ENCODE measurements at regions not wholly inside any gene's neighbourhood (a gene's known extent, or its start where the extent isn't known, plus 50 kb on each side); places are given as distances from the start of the nearest gene placed in this dataset.

DNA sequence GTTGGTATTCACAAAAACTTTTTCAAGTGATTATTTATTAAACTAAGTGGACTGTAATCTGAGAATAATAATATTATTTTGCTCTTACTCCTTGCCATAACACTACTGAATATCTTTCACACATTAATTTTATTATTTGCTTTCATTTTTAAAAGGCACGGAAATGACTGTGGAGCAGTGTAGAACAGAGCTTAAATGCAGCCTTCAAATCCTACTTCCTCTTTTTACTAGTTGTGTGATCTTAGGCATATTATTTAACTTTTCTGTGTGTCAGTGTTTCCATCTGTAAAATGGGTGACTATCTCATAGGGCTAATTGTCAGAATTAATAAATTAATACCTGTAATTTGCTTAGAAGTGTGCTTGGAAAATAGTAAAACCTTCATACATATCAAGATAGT, 55.5 kb upstream of the SLC8A1 start:
- no peak for DNase-seq

DNA sequence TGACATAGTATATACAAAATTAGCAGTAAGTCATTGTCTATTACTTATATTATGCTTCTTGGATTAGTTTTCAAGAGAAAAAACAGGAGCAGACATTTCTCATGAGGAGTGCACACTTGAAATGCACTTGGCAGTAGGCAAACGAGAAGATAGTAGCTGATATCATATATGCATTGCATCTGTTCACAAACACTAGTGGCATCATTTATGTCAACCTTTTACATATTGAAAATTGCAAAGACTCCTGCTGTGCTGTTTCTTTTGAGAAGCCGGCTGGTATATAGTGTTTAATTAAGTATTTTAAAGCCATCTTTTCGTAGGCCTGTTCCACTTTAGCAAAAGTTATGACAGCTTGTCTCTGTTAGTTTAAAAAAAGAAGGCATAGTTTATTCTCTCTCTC, 58.4 kb upstream of the SLC8A1 start:
- DNase-seq = no peak

DNA sequence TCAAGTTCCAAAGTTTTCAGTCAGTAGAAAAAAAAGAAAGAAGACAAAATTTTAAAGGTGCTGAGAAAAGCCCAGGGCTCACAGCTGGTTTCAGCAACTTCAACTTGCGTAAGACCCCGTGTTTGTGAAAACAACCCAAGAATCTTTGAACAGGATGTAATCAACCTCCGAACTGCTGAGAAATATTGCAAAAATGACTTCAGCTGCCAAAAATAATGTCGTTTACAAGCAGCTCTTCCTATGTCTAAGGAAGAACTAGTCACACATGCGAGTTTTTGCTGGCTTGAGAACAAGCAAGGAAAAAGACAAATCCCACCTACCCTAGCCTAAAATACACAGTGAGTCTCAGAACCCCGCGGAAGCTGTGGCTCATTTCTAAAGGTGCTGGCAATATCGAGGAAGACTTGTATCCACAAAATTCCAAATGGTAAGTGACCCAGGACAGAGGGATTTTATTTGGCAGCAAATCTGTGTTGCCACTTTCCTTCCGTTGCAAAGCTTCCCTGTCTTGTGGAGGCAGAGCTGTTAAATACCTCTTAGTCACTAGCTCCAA, 59.8 kb upstream of the SLC8A1 start:
- no peak for DNase-seq

DNA sequence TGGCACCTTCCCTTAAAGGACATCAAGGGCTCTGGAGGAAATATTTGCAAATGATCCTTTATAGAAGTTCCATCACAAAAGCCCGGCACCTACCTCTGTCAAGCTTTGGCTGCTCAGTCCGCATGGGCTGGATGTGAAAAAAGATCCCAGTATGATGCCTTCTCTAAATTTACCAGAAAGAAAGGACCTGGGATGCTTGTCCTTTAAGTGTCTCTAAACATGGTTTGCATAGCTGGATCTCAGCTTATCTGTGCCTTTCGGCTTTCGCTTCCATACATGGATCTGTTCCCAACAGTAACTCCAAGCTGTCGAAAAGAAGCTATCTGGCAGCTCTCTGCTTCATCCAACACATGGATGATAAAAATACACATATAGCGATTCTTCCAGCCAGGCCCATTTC, 60.4 kb upstream of the SLC8A1 start:
- DNase-seq = no peak

DNA sequence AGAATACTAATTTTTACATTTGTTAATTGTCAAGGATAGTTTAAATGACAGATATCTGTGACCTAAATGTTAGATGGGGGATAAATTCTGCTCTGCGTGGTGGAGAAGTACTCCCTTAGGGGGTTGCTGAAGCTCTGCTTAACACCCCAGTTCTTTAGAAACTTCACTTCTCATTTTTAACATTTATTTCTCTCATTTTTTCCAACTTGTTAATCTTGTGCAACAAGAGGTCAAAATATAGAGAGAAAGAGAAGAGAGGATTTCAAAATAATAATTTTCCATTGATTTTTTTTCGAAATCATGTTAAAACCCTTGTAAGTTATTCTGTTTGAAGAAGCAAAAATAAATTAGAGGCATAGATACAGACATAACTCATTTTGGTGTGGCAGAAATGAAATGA, 61.3 kb upstream of the SLC8A1 start:
- no peak for DNase-seq

DNA sequence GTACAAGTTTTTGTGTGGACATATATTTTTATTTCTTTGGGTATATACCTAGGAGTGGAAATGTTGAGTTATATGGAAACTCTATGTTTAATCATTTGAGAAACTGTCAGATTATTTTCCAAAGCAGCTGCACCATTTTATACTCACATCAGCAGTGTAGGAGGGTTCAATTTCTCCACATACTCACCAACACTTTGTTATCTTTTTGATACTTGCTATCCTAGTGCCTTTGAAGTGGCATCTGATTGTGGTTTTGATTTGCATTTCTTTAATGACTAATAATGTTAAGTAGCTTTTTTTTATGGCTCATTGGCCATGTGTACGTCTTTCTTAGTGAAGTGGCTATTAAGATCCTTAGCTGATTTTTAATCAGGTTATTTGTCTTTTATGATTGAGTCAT, 64.7 kb upstream of the SLC8A1 start:
- no peak for DNase-seq

DNA sequence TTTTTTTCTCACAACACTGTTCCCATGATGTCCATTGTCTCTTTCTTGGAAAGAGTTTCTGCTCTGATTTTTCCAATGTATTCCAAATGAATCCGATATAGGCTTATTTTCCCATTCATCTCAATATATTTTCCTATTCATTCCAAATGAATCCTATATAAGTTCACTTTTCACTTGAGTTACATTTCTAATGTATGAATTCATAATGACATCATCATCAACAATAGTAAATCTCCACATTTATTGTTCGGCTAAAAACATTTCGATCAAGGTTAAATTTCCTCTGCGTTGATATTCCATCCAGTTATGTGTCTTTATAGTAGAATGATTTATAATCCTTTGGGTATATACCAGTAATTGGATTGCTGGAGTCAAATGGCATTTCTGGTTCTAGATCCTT, 76.7 kb upstream of the SLC8A1 start:
- DNase-seq = no peak

DNA sequence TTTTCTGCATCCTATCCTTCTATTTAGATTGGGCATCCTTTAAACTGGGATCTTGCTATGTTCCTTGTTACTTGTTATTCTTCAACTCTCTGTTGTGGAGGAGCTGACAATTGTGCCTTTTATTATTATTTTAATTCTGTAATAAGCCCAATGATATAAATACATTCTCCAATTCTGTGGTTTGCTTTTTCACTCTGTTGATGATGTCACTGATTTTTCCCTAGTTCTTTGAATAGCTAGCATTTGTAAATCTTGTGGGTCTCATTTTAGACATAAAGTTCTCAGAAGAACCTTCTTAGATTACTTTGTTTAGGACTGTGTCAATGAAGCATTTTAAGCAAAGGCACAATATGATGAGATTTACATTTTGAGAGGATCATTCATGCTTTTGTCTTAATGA, 79.5 kb upstream of the SLC8A1 start:
- DNase-seq = no peak

DNA sequence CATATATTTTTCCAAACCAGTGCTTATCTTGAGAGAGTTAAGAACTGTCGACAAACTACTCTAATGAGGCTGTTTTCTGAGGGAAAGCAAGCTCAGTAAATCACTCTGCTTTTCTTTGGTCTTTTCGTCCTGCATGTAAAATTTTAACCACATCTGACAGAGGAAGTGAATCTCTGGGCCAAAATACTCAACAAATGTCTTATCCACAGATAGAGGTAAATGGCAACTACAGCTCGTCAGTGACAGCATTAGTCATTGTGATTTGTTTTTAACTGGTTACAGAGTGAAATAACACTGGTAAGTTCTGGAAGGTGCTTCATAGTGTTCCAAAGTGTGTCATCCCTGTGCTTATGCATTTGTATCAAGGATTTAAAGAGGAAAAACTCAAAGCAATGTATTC, 82.6 kb upstream of the SLC8A1 start:
- DNase-seq = no peak

DNA sequence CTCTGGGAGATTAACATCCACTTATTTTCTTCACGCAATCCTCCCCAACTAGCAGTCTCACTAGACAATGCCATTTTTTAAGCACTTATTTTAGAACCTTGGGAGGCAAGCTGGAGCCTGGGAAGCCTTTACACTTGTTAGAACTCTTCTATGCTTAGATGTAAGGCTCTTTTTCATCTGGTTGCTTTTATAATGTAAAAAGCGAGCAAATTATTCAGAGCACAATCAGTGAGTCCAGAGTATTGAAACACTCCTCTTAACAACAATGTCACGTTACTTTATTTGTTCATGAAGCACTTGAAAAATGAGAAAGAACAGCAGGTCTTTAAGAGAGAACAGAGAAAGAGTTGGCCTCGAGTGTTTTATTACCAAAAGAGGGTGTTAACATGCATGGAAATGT, 84.1 kb upstream of the SLC8A1 start:
- no peak for DNase-seq

DNA sequence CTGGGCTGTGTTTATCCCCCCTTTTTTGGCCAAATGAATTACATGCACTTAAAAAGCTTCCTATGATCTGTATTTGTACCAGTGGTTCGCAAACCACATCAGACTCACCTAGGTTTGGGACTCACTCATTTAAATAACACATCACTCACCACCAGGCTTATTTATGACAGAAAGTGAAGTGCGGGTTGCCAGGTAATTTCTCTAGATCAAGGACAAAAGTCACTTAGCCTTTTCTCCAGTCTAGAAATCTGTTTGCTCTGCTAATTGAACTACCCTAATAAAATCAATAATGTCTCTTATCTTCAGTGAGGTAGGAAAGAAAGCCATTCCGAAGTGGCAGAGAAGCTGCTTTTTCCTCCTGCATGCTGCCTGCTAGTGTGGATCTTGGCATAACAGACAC, 88.1 kb upstream of the SLC8A1 start:
- DNase-seq = no peak

DNA sequence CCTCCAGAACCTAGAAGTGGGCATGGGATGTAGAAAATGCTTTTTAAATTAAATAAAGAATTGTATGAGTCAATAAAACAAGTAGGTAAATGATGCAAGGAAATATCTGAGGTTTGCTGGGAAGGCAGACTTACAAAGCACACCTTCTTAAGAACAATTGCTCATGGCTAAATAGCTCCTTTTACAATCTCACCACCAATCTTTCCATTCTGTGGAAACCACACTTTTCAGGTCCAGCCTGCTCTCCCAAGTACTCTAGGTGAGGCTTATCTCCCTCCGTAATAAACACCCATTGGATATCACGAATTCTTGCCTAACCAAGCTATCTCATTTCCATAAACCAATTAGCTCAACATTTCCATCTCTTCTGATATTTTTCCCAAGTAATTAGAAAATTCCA, 91.5 kb upstream of the SLC8A1 start:
- no peak for DNase-seq

DNA sequence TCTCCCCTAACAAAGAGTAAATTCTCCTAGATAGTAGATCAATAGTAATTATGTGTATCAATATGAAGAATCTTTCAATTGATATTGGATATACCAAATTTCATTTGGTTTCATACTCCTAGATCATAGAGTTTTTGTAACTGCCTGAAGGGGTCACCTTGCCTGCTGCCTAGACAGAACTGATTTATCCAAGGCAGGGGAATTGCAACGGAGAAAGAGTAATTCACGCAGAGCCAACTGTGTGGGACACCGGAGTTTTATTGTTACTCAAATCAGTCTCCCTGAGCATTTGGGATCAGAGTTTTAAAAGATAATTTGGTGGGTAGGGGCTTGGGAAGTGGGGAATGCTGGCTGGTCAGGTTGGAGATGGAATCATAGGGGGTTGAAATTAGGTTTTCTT, 92.2 kb upstream of the SLC8A1 start:
- no peak for DNase-seq

DNA sequence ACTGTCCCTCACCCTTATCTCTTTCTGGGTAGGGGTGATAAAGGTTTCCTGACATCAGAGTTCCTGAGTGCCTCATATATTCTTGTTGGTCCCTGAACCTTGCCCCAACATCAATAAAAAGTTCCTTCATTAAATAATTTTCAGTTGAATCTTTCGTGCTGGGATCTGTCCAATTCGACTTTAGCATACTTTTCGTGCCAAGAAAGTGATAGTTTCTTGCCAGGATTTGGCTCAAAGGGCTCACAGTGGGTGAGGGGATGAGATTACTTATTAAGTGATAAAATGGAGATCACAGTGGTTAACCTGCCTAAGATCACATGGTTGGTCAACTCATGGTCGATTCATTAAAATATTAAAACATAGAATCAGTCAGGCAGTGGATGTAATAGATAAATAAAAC, 93.8 kb upstream of the SLC8A1 start:
- no peak for DNase-seq

DNA sequence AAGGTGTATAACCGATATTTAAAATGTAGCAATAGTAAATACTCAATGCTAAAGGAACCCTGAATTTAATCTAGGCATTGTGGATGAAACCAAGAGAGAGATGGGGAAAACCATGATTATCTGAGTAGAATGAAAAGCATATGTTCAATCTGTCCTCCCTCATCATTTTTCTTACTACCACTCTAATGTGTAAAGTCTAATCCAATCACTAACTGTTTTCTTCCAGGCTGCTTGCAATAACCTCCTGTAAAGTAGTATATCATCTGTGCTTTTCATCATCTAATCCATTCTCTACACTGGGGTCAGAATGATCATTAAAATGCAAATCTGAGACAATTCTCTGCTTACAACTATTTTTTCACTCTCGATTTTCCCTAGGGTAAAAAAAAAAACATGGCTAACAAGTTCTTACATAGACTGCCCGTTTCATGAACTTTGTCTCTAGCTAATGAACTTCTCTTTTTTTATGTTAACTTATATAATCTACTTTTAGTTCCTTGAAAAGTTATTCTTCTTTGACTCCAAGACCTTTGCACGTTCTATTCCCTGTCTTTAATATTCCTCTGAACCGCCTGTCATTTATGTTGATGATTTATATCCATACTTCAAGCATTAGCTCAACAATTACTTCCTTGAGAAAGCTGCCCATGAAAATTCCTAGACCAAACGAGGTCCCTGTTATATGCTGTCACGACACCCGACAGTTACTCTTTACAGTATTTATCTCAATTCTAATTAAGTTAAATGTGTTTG, 94.7 kb upstream of the SLC8A1 start:
- no peak for DNase-seq

DNA sequence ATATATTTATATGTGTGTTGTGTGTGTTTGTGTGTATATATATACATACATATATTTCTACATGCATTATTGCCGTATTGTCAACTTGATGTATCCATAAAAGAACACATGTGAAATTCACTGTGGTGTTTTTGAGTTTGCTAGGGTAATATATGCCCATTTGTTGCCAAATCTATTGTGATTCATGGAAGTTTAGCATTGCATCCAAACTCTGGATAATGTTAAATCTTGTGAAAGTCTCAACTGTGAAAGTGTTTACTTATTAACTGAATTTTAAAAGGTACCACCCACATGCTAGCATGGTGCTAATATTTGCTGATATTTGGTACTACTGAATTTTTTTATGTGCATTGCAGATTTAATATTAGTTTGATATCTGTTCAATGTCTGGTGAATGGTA, 96.6 kb upstream of the SLC8A1 start:
- no peak for DNase-seq

DNA sequence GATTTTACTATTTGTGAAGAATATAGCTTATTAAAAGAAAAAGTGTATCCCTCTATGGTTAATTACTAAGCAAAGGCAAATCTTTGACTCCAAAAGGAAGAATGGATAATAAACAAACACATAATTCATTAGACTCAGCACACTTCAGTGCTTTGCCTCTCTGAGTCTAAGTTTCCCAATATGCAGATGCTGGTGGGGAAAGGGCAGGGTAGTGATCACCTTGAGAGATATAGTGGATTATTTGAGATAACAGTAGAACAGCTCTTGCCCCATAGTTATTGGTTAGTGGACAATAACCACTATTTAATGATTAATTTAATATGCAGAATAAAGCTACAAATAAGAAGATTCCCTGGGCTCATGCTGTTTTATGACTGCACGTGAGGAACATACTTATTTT, 98.2 kb upstream of the SLC8A1 start:
- DNase-seq = no peak

DNA sequence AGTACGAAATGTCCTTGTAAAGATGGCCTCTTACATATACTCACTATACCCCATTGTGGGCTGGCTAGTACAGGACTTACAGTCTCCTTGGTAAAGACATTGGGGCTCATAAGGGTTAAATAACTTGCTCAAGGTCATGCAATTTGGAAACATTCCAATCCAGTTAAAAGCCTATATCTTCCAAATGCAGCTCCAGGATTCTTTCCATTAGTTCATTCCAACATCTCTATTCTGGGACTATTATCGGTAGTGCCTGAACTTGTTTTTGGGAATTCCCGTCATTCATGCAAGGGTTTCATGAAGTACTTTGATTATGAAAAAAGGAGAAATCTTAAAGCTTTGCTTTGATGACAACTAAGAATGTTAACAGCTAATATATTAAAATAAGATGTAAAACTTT, 99.2 kb upstream of the SLC8A1 start:
- no peak for DNase-seq

DNA sequence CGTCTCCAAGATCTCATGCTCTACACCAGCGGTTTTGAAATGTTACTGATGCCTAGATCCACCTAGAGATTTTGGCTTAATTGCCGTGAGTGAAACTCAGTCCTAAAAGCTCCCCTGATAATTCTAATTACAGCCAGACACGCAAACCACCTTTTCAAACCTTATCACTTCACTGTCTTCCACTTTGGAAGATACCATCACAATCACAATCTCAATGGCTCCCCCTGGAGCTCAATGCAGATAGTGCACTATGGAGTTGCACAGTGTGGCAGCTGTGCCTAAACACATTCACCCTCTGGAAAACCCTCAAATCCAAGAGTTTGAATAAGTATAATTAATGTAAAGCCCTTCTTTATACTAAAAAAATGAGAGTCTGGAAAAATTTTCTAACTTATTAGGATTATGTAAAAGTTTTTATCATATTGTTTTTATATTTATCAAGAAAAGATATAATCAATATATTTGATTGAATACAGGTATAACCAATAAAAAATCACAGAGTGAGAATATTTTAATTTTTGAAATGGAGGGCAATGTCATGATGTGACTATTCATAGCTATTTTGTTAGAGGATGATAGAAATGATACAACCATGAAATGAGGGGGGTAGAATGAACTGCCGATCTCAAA, 102.9 kb upstream of the SLC8A1 start:
- DNase-seq = no peak

DNA sequence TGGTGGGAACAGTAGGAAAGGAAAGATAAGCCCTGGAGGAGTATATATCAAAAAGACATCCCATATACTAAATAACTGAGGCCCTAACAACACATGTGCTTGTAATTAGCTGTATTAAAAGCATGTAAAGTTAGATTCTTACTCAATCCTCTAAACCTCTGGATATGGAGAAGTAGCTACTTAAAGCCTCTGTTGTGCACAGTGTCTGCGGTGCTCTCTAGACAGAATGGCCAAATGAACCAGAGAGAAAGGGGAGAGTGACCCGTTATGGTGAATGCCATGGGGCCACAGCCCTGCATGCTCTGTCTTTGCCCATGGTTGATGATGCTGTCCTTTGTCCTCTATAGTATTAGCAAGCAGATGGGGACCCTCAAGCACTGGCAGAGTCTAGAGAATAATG, 104.4 kb upstream of the SLC8A1 start:
- DNase-seq = no peak

DNA sequence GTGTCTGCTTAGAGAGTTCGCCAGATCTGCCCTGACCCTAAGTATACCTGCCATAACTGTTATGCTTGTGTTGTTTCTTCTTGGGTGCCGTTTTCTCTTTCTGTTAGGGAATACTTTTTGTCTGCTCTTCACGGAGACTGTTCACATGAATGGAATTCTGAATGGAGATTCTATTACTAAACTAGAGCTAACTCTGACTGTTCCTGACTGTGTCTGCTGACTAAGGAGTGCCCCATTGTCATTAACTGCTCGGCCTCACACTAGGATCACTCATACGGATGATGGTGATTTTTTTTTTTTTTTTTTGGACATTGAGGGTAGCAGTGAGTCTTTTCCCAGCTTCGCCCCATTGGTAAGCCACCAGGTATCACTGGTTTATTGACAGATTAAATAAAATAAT, 104.8 kb upstream of the SLC8A1 start:
- DNase-seq = no peak

DNA sequence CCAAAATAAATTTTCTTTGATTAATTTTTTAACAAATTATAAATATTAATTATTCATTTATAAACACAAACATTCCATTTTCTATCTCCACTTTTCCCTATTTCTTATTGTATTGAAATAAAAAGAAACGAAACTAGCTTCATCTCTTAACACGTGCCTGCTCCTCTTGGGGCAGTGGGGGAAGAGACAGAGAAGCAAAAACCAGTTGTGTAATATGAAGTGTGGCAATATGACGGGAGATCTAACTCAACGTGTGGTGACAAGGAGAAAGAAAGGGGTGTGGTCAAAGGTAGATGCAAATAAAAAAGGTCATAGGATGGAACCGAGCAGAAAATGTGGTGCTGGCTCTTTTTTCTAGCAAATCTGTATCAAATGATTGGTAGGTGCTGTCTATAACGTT, 106.9 kb upstream of the SLC8A1 start:
- no peak for DNase-seq

DNA sequence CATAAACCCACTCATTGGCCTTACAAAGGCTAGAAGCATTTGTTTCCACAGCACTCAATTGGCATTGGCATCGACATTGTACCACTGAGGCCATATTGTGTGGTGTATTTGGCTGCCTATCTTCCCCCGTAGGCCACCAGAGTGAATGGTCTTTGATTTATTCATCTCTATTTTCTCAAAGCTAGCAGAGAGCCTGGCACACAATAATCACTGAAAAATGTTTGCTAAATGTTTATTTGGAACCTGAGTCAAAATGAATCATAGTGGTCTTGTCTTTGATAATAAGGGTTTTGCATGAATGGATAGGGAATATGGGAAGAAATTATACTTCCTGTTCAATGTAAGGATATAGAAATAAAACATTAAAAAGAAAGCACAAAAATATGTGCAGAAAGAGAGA, 107.3 kb upstream of the SLC8A1 start:
- DNase-seq = no peak

DNA sequence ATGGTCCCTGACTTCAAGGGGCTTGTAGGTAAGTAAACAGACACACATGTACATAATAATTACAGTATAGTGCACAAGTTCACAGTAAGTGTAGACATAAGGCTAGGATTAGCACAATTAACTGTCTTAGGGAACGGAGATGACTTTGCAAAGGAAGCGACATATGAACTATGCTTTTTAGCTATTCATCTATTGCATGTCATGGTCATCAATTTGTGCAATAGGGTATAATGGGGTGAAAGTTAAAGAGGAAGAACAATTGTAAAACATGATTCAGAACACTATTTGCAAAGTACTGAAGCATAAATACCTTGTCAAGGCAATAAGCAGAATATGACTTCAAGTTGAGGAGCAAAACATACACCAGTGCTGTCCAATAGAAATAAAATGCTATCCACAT, 112.3 kb upstream of the SLC8A1 start:
- no peak for DNase-seq

DNA sequence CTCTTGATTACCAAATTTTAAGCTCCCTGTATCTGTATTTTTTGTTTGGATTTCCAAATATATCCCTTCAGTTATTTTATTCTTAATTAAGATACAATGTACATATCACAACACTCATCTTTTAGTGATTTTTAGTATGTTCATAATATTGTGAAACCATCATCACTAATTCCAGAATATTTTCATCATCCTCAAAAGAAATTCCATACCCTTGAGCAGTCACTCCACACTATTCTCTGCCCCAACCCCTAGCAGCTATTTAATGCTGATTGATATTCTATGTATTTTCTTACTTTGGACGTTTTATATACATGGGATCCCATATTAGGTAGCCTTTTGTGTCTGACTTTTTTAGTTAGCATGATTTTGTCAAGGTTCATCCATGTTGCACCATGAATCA, 127.4 kb upstream of the SLC8A1 start:
- no peak for DNase-seq
